GM18909 (cell line): ENCODE measurements at regions not wholly inside any gene's neighbourhood (a gene's known extent, or its start where the extent isn't known, plus 50 kb on each side); places are given as distances from the start of the nearest gene placed in this dataset.

Experiments used
- ATAC-seq: cut with Tn5 transposase; IDR thresholded peaks from one replicate; pipeline ENCODE4 v1.9.1; 2021; ENCODE audit warnings: mild to moderate bottlenecking; ENCODE audit not compliant: unreplicated experiment, poor library complexity

DNA sequence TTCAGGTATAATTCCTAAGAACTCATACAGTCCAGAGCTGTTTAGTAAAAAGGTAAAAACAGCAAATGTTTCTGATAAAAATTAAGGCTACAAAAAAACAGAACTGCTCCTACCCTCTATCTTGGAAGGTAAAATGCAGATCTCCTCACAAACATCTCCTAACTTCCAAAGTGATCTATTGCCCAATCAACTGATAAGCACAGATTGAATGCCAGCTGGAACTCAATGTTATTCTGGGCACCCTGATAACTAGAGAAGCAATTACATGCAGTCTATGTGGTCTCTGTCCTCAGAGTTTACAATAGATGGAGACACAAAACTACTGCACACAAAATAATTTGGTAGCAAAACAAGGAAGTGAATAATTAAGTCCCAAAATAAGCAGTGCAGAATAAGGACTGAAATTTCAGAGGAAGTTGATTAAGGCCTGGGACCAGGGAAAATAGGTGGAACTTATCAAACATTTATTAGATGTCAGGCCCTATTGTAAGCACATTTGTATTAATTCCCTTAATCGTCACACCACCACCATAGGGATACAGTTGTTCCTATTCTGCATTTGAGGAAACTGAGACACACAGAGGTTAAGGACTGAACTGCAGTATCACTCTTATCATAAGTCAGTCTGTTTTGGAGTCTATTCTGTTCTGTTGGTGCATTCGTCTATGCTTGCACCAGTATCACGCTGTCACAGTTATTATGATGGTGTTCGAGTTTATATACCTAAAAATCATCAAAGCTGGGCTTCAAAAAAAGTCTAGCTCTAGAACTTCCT lies 102.2 kb upstream of the TARS1 start:
- no peak for ATAC-seq

- no peak for ATAC-seq
These were observed 101.4 kb upstream of the TARS1 start for GRCh38 chr5:33339413-33339812.

- ATAC-seq, result no peak
These were observed 100.6 kb upstream of the TARS1 start for GRCh38 chr5:33340195-33340594.

DNA sequence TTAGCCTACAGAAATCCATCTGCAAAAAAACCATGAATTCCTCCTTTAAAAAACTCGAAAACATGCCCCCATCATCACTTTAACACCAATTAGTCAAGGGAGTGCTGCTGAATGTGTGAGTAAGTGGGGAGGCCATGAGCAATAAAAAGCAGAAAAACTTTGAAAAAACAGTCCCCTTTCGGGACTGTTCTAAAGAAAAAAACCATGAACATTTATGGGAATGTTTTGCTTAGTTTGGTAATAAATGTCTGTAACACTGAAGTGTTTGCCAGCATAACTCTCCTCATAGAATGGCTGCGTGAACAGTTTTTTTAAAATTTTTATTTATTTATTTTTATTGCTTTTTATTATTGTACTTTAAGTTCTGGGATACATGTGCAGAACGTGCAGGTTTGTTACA lies 99.4 kb upstream of the TARS1 start:
- ATAC-seq, result no peak

DNA sequence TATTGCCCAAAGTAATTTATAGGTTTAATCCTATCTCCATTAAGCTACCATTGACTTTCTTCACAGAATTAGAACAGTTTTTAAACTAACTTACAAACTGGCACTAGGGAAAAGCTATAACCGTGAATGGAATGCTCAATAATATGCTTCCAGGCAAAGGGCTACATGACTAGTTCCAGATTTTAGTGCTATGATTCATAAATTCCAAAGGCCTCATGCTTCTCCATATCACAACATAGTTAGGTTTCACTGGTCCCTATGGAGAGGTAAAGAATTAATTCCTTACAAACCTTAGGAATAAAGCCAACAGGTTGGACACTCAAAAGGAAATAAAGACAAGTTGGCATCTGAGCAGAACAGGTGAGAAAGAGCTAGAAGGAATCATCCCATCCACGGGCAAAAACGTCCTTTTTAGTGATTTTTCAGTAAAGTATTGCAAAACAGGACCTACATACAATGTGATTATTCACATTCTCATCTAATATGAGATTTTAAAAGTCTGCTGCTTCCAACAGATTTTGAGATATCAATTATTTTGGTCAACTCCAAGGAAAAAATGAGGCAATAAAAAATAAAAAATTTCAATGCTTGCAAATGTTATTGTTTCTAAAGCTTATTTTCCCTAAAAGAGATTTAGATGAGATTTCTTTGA lies 97.0 kb upstream of the TARS1 start:
- ATAC-seq, result no peak

GRCh38 chr5:33346534-33346933 lies 94.2 kb upstream of the TARS1 start:
- peak; percentile 56 for ATAC-seq

DNA sequence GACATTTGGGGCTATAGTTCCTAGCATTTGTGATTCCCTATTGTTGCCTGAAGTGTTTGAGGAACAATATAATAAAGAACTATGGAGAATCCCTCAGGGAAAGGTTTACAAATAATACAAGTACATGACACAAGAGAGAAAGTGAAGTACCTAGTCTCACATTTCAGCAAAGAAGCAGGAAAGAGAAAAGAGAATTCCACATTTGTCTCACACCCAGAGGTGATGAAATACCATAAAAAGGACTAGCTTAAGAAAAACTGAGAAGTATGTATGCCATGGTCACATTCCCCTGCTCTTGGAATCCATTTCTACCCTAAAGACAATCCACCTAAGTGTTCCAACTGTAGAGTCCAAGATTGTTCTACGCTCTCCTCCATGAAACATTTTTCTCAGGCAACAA lies 79.0 kb upstream of the TARS1 start:
- no peak for ATAC-seq

GRCh38 chr5:33362915-33363314 lies 77.8 kb upstream of the TARS1 start:
- no peak for ATAC-seq

- ATAC-seq, result no peak
These were observed 77.2 kb upstream of the TARS1 start for GRCh38 chr5:33363537-33363936.

DNA sequence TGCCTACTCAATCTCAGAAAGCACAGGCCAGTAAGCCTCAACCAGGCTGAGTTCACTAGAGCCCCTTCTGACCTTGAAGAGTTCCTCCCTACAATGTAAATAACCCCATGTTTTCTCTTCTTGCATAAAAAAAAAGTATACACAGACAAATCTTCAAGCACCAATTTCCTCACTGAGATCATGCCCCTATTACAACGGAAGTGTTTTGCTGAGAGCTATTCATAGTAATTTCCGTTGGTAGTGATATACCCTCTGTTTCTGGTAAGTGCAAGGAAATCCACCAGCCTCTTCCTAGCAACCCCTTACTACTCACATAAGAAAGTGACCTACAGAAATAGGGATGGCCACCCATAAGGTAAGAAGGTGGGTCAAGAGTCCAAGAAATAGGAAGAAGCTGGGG lies 76.4 kb upstream of the TARS1 start:
- no peak for ATAC-seq

DNA sequence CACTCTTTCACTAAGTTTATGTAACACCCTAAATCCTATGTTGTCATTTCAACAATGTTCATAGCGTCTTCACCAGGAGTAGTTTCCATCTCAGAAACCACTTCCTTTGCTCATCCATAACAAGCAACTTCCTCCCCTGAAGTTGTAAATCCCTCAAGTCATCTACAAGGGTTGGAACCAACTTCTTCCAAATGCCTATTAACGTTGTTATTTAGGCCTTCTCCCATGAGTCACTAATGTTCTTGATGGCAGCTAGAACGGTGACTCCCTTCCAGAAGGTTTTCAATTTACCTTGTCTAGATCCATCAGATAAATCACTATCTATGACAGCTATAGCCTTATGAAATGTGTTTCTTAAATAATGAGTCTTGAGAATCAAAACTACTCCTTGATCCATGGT lies 73.3 kb upstream of the TARS1 start:
- ATAC-seq, result no peak

- no peak for ATAC-seq
These were observed 71.0 kb upstream of the TARS1 start for GRCh38 chr5:33369485-33370465.

DNA sequence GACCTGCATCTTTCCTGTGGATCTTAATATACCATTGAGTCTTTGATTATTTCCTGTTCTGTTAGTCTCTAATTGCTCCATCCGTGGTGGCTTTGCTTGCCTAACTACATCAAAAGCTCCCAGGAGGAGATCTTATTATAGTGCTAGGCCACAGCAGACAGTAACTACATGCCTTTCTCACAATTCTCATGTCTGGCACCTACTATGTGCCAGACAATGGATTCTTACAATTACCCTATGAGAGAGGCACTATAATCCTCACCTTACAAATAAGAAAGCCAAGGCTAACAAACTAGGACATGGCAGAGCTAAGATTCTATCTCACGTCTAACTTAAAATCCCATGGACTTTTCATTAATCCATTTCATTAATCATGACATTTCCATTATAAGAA lies 70.3 kb upstream of the TARS1 start:
- ATAC-seq, result no peak

- no peak for ATAC-seq
These were observed 69.1 kb upstream of the TARS1 start for GRCh38 chr5:33371660-33372059.

- ATAC-seq, result no peak
These were observed 67.9 kb upstream of the TARS1 start for GRCh38 chr5:33372721-33373472.

GRCh38 chr5:33375900-33376299 lies 64.9 kb upstream of the TARS1 start:
- no peak for ATAC-seq

DNA sequence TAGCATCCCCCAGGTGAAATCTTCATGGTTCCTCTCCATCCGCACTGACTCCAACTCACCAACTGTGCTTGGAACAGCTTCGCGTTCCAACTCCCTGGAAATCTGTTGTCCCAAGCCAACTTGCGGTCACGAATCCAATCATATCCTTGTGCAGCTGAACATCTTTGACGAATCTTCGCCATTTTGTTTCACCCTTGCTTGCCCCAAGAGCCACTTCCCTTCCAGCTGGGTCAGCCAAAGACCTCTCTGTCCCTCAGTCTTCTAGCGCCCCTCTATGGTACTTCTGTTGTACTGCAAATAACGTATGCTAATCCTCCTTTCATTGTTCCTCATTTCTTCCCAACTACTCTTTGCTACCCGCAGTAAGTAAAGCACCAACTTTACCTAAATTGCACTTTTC lies 61.0 kb upstream of the TARS1 start:
- ATAC-seq, result no peak

GRCh38 chr5:33381243-33381642 lies 59.5 kb upstream of the TARS1 start:
- ATAC-seq, result no peak
